PC-3 (cell line): ENCODE measurements at regions not wholly inside any gene's neighbourhood (a gene's known extent, or its start where the extent isn't known, plus 50 kb on each side); places are given as distances from the start of the nearest gene placed in this dataset.
A peak's percentile ranks its signal among the peaks of the same experiment; 100 is the strongest.

Experiments
- ATAC-seq: fragments of 200-7000 bp; cut with Tn5 transposase; 2 replicates; pipeline ENCODE4 v1.9.1; 2020; ENCODE audit warnings: mild to moderate bottlenecking, moderate library complexity
- BruUV-seq: library from RNA; stranded (reverse); fragments of 400-500 nt; replicated peaks from 2 replicates; lab custom pipeline; 2021; lab: Mats Ljungman, UMichigan
- CTCF ChIA-PET: fragments of 300-600 bp; sonication (Branson Sonifier 250); formaldehyde crosslinking; loops from one replicate; lab custom pipeline; 2022; ENCODE audit warnings: antibody characterized with exemption; lab: Charles Lee
- POLR2A ChIA-PET: fragments of 300-600 bp; sonication (Branson Sonifier 250); formaldehyde crosslinking; loops from one replicate; lab custom pipeline; 2022; ENCODE audit warnings: antibody characterized with exemption; ENCODE audit not compliant: unreplicated experiment; lab: Charles Lee
- DNase-seq: peaks from one replicate; pipeline ENCODE4 v3.0.0-alpha.2; 2015
- H2AFZ ChIP-seq: fragments of 300-600 bp; sonication (generic); 2 replicates; pipeline ENCODE4 v1.6.0; 2016; ENCODE audit warnings: antibody characterized with exemption, low read length
- H3F3A ChIP-seq: fragments of 300-600 bp; sonication (generic); one replicate; pipeline ENCODE4 v1.6.0; 2017; ENCODE audit warnings: antibody characterized with exemption, low read length, control low read depth, mild to moderate bottlenecking; ENCODE audit not compliant: unreplicated experiment
- H3K27ac ChIP-seq: fragments of 300-600 bp; sonication (generic); 2 replicates; pipeline ENCODE4 v1.5.1; 2016; ENCODE audit warnings: mild to moderate bottlenecking, low read length
- H3K27me3 ChIP-seq: fragments of 300-600 bp; sonication (generic); 2 replicates; pipeline ENCODE4 v1.6.1; 2016; ENCODE audit warnings: low read length, mixed read lengths
- H3K36me3 ChIP-seq: fragments of 300-600 bp; sonication (generic); 2 replicates; pipeline ENCODE4 v1.6.1; 2016; ENCODE audit warnings: low read depth, mixed run types, low read length, mixed read lengths
- H3K4me1 ChIP-seq: fragments of 300-600 bp; sonication (generic); 2 replicates; pipeline ENCODE4 v1.5.1; 2016; ENCODE audit warnings: low read length; ENCODE audit not compliant: insufficient read depth
- H3K4me2 ChIP-seq: fragments of 300-600 bp; sonication (generic); 2 replicates; pipeline ENCODE4 v1.6.0; 2016; ENCODE audit warnings: low read length
- H3K4me3 ChIP-seq: fragments of 300-600 bp; sonication (generic); 2 replicates; pipeline ENCODE4 v1.5.1; 2016; ENCODE audit warnings: mild to moderate bottlenecking, low read length, mixed read lengths
- H3K79me2 ChIP-seq: fragments of 300-600 bp; sonication (generic); 2 replicates; pipeline ENCODE4 v1.6.1; 2017; ENCODE audit warnings: low read length, mixed read lengths
- H3K9ac ChIP-seq: fragments of 300-600 bp; sonication (generic); 2 replicates; pipeline ENCODE4 v1.6.0; 2016; ENCODE audit warnings: mild to moderate bottlenecking, low read length
- H3K9me2 ChIP-seq: fragments of 300-600 bp; sonication (generic); replicated peaks from 2 replicates; pipeline ENCODE4 v1.6.1; 2016; ENCODE audit warnings: mixed run types, low read length, mixed read lengths
- H3K9me3 ChIP-seq: fragments of 300-600 bp; sonication (generic); 2 replicates; pipeline ENCODE4 v1.6.1; 2016; ENCODE audit warnings: low read length, mixed read lengths
- H4K20me1 ChIP-seq: fragments of 300-600 bp; sonication (generic); 2 replicates; pipeline ENCODE4 v1.6.1; 2016; ENCODE audit warnings: low read length, mixed read lengths
- CTCF ChIP-seq: fragments of 300-600 bp; sonication (generic); conservative IDR thresholded peaks from 2 replicates; pipeline ENCODE4 v1.5.1; 2017; ENCODE audit warnings: antibody characterized with exemption, low read depth, mild to moderate bottlenecking, low read length
- EZH2 ChIP-seq: fragments of 300-600 bp; sonication (generic); IDR thresholded peaks from one replicate; pipeline ENCODE4 v1.6.1; 2017; ENCODE audit warnings: antibody characterized with exemption, mild to moderate bottlenecking, low read length; ENCODE audit not compliant: unreplicated experiment
- EZH2phosphoT487 ChIP-seq: fragments of 300-600 bp; sonication (generic); IDR thresholded peaks from 2 replicates; pipeline ENCODE4 v1.6.1; 2018; ENCODE audit warnings: mild to moderate bottlenecking, antibody characterized with exemption, low read length, borderline replicate concordance
- intact Hi-C: fragments of 100-400 bp; cut with micrococcal nuclease; formaldehyde crosslinking; loops from 2 replicates; pipeline ENCODE4 v1.9.0; 2023

GRCh38 chrX:25442499-25442898 lies 426.7 kb upstream of the ARX start:
- H3K9me3 ChIP-seq, result no peaks in the 10 kb centered on the region
- no peak overlapping the region for H3K4me3 ChIP-seq
- intact Hi-C loops, result no loop called here
- ATAC-seq, result no peak
- TF ChIP-seq EZH2phosphoT487, result no peak
- TF ChIP-seq CTCF, result 0 out of 2 replicates have a peak, but pooled peaks have one; percentile 14
- TF ChIP-seq EZH2, result no peak
- H3K79me2 ChIP-seq, result no peaks in the 10 kb centered on the region
- H3K4me1 ChIP-seq, result no peaks in the 10 kb centered on the region
- H3K9ac ChIP-seq, result no peak overlapping the region
- H3K9me2 ChIP-seq, result no peaks in the 10 kb centered on the region
- peak; percentile 4 for DNase-seq
- no peak overlapping the region for H3K4me2 ChIP-seq
- H3K27ac ChIP-seq, result no peak overlapping the region
- no peaks in the 10 kb centered on the region for H3K27me3 ChIP-seq
- H3K36me3 ChIP-seq, result no peaks in the 10 kb centered on the region
- CTCF ChIA-PET, result no interaction called here
- BruUV-seq, result no TSS peak
- H3F3A ChIP-seq, result no peaks in the 10 kb centered on the region
- no peaks in the 10 kb centered on the region for H4K20me1 ChIP-seq
- POLR2A ChIA-PET, result no interaction called here
- no peak overlapping the region for H2AFZ ChIP-seq

GRCh38 chrX:25433307-25433706 lies 417.5 kb upstream of the ARX start:
- no peak overlapping the region for H2AFZ ChIP-seq
- no peaks in the 10 kb centered on the region for H3K79me2 ChIP-seq
- no peaks in the 10 kb centered on the region for H3K9me3 ChIP-seq
- H3K4me1 ChIP-seq, result no peaks in the 10 kb centered on the region
- H3K27ac ChIP-seq, result no peak overlapping the region
- POLR2A ChIA-PET, result no interaction called here
- H3F3A ChIP-seq, result no peaks in the 10 kb centered on the region
- H3K9me2 ChIP-seq, result no peaks in the 10 kb centered on the region
- CTCF ChIA-PET, result no interaction called here
- no peaks in the 10 kb centered on the region for H3K36me3 ChIP-seq
- H3K4me2 ChIP-seq, result no peak overlapping the region
- H4K20me1 ChIP-seq, result no peaks in the 10 kb centered on the region
- ATAC-seq (no peak), DNase-seq (no peak)
- BruUV-seq, result no TSS peak
- intact Hi-C loops, result no loop called here
- no peak overlapping the region for H3K4me3 ChIP-seq
- H3K9ac ChIP-seq, result no peak overlapping the region
- no peaks in the 10 kb centered on the region for H3K27me3 ChIP-seq
- TF ChIP-seq EZH2, result no peak
- no peak for TF ChIP-seq CTCF
- TF ChIP-seq EZH2phosphoT487, result no peak

- no peak for DNase-seq
- POLR2A ChIA-PET, result no interaction called here
- Histone ChIP-seq H4K20me1 (no peaks in the 10 kb centered on the region), H3K36me3 (no peaks in the 10 kb centered on the region), H3K4me3 (no peak overlapping the region), H3K79me2 (no peaks in the 10 kb centered on the region), H3K9me3 (no peaks in the 10 kb centered on the region), H3K9ac (no peak overlapping the region), H2AFZ (no peak overlapping the region), H3F3A (no peaks in the 10 kb centered on the region), H3K4me1 (no peaks in the 10 kb centered on the region), H3K27ac (no peak overlapping the region), H3K27me3 (no peaks in the 10 kb centered on the region), H3K9me2 (no peaks in the 10 kb centered on the region), H3K4me2 (no peak overlapping the region)
- ATAC-seq, result no peak
- no TSS peak for BruUV-seq
- no peak for TF ChIP-seq CTCF
- intact Hi-C loops, result no loop called here
- CTCF ChIA-PET, result no interaction called here
Measured at GRCh38 chrX:25432396-25432795, 416.6 kb upstream of the ARX start.
